ENCODE measurements at regions not wholly inside any gene's neighbourhood (a gene's known extent, or its start where the extent isn't known, plus 50 kb on each side); places are given as distances from the start of the nearest gene placed in this dataset.

DNA sequence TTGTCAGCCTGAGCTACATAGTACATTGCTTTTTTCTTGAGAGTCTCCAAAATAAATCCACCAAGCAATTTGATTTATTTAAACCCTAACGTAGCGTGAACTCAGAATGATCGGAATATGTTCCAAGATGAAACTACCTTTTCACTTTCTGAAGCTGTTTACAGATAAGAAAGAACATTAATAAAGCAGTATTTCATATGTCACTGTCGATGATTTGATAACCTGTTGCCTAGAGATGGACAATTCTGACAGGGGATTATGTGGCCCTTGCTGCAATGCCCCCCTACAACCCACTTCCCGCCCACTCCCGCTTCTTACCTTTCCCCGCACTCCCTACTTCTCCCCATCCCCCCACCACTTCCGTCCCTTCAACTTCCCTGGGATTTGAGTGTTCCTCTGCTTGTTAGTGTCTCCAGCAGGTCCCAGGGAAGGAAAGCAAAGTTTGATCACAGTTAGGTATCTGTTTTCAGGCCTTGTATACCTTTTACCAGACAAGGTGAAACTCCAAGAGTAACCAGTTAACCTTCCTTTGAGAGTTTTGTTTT is 229.2 kb upstream of the HMGA2 start:
- DNase-seq, result no peak
- H3K27me3 ChIP-seq, result no peaks in the 10 kb centered on the region
- intact Hi-C loops (cut with DNase I), result no loop called here
- no peak overlapping the region for H3K4me3 ChIP-seq
- 76 to 87% (median 87%) methylated on average over 8 of the region's 8 CpGs for WGBS, 3 donors
- no peaks in the 10 kb centered on the region for H3K9me3 ChIP-seq
- TF ChIP-seq EP300 (IDR thresholded peaks at IDR 0.05), result no peak
- TF ChIP-seq, protein P1, sequence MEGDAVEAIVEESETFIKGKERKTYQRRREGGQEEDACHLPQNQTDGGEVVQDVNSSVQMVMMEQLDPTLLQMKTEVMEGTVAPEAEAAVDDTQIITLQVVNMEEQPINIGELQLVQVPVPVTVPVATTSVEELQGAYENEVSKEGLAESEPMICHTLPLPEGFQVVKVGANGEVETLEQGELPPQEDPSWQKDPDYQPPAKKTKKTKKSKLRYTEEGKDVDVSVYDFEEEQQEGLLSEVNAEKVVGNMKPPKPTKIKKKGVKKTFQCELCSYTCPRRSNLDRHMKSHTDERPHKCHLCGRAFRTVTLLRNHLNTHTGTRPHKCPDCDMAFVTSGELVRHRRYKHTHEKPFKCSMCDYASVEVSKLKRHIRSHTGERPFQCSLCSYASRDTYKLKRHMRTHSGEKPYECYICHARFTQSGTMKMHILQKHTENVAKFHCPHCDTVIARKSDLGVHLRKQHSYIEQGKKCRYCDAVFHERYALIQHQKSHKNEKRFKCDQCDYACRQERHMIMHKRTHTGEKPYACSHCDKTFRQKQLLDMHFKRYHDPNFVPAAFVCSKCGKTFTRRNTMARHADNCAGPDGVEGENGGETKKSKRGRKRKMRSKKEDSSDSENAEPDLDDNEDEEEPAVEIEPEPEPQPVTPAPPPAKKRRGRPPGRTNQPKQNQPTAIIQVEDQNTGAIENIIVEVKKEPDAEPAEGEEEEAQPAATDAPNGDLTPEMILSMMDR (IDR thresholded peaks at IDR 0.05), result no peak
- no peak for TF ChIP-seq POLR2A (IDR thresholded peaks at IDR 0.05)
- H3K4me1 ChIP-seq (ENCODE audit: insufficient read depth), result no peaks in the 10 kb centered on the region
- H3K36me3 ChIP-seq, result no peaks in the 10 kb centered on the region
- no peak overlapping the region for H3K27ac ChIP-seq

DNA sequence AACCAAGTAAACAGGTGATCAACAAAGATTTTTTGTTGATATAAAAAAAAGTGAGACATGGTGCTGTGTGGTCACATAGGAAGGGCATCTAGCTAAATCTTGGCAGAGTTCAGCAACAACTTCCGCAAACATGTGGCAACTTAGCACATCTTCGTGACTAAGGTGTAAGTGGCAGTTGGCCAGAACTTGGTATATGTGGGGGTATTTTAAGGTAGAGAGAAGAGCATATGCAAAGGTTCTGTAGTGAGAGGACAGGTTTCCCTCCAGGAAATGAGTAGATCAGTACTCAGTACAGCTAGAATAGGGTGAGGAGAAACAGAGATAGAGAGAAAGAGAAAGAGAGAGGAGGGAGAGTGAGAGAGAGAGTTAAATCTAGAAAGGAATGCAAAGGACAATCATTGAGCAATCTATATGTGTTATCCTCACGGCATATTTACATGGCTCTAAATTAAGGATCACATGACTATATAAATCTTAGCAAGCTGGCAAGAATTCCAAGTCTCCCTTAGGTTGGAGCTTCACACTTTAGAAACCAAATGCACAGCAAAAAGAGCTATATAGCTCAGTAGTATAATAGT is 227.7 kb upstream of the HMGA2 start:
- Histone ChIP-seq H3K4me3 (no peak overlapping the region), H3K36me3 (no peaks in the 10 kb centered on the region), H3K27ac (no peak overlapping the region), H3K9me3 (no peaks in the 10 kb centered on the region), H3K4me1 (ENCODE audit: insufficient read depth) (no peaks in the 10 kb centered on the region), H3K27me3 (no peaks in the 10 kb centered on the region)
- DNase-seq, result no peak
- intact Hi-C loops (cut with DNase I), result no loop called here
- WGBS, 3 donors, result 77 to 88% (median 87%) methylated on average over 3 of the region's 3 CpGs
- no peak for TF ChIP-seq POLR2A (IDR thresholded peaks at IDR 0.05)
- TF ChIP-seq, protein P1 (IDR thresholded peaks at IDR 0.05), result no peak
- no peak for TF ChIP-seq EP300 (IDR thresholded peaks at IDR 0.05)

DNA sequence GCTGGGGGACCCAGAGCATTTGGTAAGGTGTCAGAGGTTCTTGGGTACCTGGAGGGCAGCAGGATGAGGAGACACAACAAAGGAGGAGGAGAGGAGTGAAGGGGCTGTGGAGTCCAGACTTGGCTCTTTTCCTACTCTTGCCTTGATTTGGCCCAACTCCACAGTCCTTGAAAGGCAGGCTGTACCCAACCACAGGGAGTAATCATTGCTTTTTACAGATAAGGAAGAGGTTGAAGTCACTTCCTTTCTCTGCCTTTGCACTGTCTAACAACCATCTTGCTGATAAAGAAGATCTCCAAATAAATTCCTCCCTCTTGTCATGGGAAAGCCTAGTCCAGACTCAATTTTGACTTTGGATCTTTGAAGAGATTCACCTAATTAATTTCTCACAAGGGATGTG is 226.8 kb upstream of the HMGA2 start:
- no peak overlapping the region for H3K4me3 ChIP-seq
- no peak for DNase-seq
- TF ChIP-seq, protein P1 (IDR thresholded peaks at IDR 0.05), result no peak
- TF ChIP-seq POLR2A (IDR thresholded peaks at IDR 0.05) (no peak), EP300 (IDR thresholded peaks at IDR 0.05) (no peak)
- no peaks in the 10 kb centered on the region for H3K9me3 ChIP-seq
- no peak overlapping the region for H3K27ac ChIP-seq
- no peaks in the 10 kb centered on the region for H3K4me1 ChIP-seq (ENCODE audit: insufficient read depth)
- H3K36me3 ChIP-seq, result no peaks in the 10 kb centered on the region
- intact Hi-C loops (cut with DNase I), result no loop called here
- H3K27me3 ChIP-seq, result no peaks in the 10 kb centered on the region

DNA sequence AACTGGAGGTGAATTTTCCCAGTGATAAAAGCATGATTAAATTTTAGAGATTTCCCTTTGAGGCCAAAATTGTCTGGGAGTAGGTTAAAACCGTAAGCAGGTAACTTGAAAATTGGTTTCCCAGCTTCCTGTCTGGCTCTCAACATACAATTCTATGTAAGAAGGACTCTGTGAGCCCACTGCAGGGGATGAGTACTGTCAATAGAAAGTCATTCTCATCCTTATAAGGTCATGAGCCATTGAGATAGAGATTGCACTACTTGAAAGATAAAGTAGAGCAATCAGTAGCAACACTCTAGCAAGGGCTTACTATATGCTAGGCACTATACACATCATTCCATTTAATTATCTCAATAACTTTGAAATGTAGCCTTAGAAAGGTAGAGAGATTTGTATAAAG is 225.6 kb upstream of the HMGA2 start:
- H3K36me3 ChIP-seq, result no peaks in the 10 kb centered on the region
- DNase-seq, result no peak
- H3K27me3 ChIP-seq, result no peaks in the 10 kb centered on the region
- H3K4me3 ChIP-seq, result no peak overlapping the region
- no peak overlapping the region for H3K27ac ChIP-seq
- TF ChIP-seq POLR2A (IDR thresholded peaks at IDR 0.05), result no peak
- WGBS, 3 donors, result 87 to 96% (median 90%) methylated on average over 1 of the region's 1 CpG
- intact Hi-C loops (cut with DNase I), result no loop called here
- no peaks in the 10 kb centered on the region for H3K4me1 ChIP-seq (ENCODE audit: insufficient read depth)
- no peaks in the 10 kb centered on the region for H3K9me3 ChIP-seq

DNA sequence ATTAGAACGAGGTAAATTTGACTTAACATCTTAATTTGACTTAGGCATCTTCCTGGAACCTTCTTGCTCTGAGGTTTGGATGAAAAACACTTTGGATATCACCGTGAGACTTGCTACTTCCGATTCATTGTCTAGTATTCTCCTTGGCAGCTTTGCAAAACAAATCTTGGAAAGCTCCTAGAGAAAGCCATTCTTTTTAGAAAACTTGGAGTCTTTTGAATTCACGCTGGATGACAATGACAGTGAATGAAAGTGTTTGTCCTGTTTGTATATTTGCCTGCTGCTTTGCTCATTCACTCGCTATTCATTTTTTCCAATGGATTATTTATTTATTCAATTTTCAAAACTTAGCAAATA is 222.1 kb upstream of the HMGA2 start:
- no peaks in the 10 kb centered on the region for H3K4me1 ChIP-seq (ENCODE audit: insufficient read depth)
- no peak overlapping the region for H3K27ac ChIP-seq

More for the DNA sequence above, 222.1 kb upstream of the HMGA2 start:
- H3K4me3 ChIP-seq, result no peak overlapping the region
- H3K36me3 ChIP-seq, result no peaks in the 10 kb centered on the region
- no peak for DNase-seq
- WGBS, 3 donors, result 10 to 14% (median 11%) methylated on average over 5 of the region's 5 CpGs
- intact Hi-C loops (cut with DNase I), result loop anchor here in 1 of 4 donors (5.0 kb wide), 1 partner anchor 485 kb away; no protein-coding TSS in a partner anchor
- no peaks in the 10 kb centered on the region for H3K27me3 ChIP-seq
- TF ChIP-seq, protein P1 (IDR thresholded peaks at IDR 0.05), result no peak
- TF ChIP-seq POLR2A (IDR thresholded peaks at IDR 0.05) (no peak), EP300 (IDR thresholded peaks at IDR 0.05) (no peak)
- no peaks in the 10 kb centered on the region for H3K9me3 ChIP-seq
